ENCODE measurements at regions not wholly inside any gene's neighbourhood (a gene's known extent, or its start where the extent isn't known, plus 50 kb on each side); places are given as distances from the start of the nearest gene placed in this dataset.
"Not testable (repeated sequence)": the region's sequence is repeated elsewhere in the genome, so short reads cannot be mapped to it uniquely, and the experiment has no call there.

DNA sequence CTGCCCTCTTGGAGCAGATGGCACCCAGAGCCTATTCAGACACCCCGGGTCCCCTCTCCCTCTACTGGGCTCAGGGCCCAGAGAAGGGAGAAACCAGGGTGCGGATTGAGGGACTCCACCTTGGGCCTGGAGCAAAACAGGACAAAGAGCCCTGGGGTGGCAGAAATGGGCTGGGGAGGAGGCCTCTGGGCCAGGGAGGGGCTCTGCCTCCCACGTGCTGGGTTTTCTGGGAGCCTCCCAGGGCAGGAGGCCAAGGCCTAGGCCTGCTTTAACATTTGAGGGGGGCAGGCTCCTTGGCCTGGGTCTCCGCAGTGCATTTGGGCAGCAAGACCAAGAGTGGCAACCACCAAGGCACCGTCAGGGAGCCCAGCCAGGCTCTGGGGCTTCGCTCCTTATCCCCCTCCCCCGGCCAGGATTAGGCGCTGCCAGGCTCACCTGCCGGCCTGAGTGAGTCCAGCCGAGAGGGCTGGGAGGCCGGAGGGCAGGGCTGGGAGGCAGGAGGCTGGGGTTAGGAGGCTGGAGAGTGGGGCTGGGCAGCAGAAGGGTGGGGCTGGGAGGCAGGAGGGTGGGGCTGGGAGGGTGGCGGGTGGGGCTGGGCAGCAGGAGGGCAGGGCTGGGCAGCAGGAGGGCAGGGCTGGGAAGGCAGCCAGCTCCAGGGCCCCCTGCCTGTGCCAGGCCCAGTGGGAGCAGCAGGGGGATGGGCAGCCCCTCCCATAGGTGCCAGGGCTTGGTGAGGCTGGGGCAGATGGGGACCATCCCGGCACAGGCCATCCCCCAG, 101.8 kb upstream of the EIF5 start:
- Mint-ChIP-seq H3K4me1 (peaks cover 0 to 1% (median 0%) of the 10 kb centered on the region in 4 donors), H3K27ac (no peak overlapping the region), H3K27me3 (peaks cover 15 to 25% of the 10 kb centered on the region in 2 donors), H3K9me3 (peaks cover under 1 to 15% (median 4%) of the 10 kb centered on the region in 8 donors), H3K36me3 (no peaks in the 10 kb centered on the region), H3K4me3 (no peak overlapping the region)
- H3K36me3 ChIP-seq (ENCODE audit: insufficient read depth, low read length), result no peaks in the 10 kb centered on the region
- intact Hi-C loops (cut with micrococcal nuclease), result no loop called here
- no peaks in the 10 kb centered on the region for H3K4me1 ChIP-seq (ENCODE audit: insufficient read depth, low read length)
- DNase-seq, result no peak
- H3K27me3 ChIP-seq (ENCODE audit: insufficient read depth, low read length), result no peaks in the 10 kb centered on the region
- ChIA-PET POLR2A (ENCODE audit: partially characterized antibody) (no interaction called here), CTCF (ENCODE audit: partially characterized antibody) (no interaction called here)
- H3K27ac ChIP-seq (ENCODE audit: low read depth, low read length), result no peak overlapping the region
- no peaks in the 10 kb centered on the region for H3K9me3 ChIP-seq (ENCODE audit: control insufficient read depth in 1 of 2, low read length in 2 of 2)
- H3K4me3 ChIP-seq (ENCODE audit: low read length in 2 of 2), result no peak overlapping the region

DNA sequence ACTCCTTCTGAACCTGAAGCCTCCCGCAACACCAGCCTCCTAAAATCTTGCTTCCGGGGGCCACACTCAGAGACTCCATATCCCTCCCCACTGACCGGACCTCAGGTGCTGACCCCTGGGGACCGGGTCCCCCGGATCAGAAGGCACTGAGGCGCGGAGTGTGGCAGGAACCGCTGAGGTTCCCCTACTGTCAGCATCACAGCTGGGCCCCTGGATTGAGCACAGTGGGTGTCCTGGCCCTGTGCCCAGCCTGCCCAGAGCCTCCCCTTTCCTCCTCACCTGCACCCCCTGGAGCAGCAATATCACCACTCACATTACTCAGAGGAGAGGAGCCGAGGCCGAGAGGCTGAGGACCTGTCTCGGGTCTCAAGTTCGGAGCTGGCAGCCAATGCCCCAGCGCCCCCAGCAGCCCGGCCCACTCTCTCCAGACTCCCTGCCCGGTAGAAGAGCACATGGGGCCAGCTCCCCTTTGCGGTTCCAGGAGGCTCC, 101.2 kb upstream of the EIF5 start:
- Mint-ChIP-seq H3K4me3 (no peak overlapping the region), H3K27ac (no peak overlapping the region), H3K36me3 (no peaks in the 10 kb centered on the region), H3K27me3 (peaks cover 15 to 18% of the 10 kb centered on the region in 2 donors), H3K4me1 (peaks cover 0 to 1% (median 0%) of the 10 kb centered on the region in 4 donors), H3K9me3 (peaks cover 2 to 21% (median 10%) of the 10 kb centered on the region in 8 donors)
- CTCF ChIA-PET (ENCODE audit: partially characterized antibody), result no interaction called here
- DNase-seq, result no peak
- H3K36me3 ChIP-seq (ENCODE audit: insufficient read depth, low read length), result no peaks in the 10 kb centered on the region
- H3K9me3 ChIP-seq (ENCODE audit: control insufficient read depth in 1 of 2, low read length in 2 of 2), result no peaks in the 10 kb centered on the region
- intact Hi-C loops (cut with micrococcal nuclease), result no loop called here
- no peaks in the 10 kb centered on the region for H3K4me1 ChIP-seq (ENCODE audit: insufficient read depth, low read length)
- POLR2A ChIA-PET (ENCODE audit: partially characterized antibody), result no interaction called here
- H3K4me3 ChIP-seq (ENCODE audit: low read length in 2 of 2), result no peak overlapping the region
- no peaks in the 10 kb centered on the region for H3K27me3 ChIP-seq (ENCODE audit: insufficient read depth, low read length)
- no peak overlapping the region for H3K27ac ChIP-seq (ENCODE audit: low read depth, low read length)

DNA sequence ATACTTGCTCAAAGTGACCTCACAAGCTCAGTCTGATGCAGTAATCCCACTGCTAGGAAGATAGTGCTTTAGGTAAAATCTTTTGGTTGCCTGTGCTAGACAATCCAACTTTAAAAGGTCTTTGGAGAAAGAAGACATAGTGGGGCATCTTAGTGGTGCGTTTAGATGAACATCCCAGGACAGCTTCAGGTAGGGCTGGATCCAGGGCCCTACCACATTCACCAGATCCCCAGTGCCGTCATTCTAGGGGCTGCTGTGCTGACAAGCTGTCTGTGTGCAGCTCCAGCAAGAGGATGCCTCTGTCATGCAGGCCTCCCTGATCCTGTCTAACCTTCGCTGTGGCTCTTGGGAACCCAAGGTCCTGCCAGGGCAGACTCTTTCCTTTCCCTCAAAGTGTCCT, 100.7 kb upstream of the EIF5 start:
- Mint-ChIP-seq H3K27me3 (peaks cover 13 to 14% of the 10 kb centered on the region in 2 donors), H3K9me3 (peaks cover 6 to 26% (median 14%) of the 10 kb centered on the region in 8 donors), H3K36me3 (peaks cover 0 to 4% of the 10 kb centered on the region in 2 donors), H3K27ac (no peak overlapping the region), H3K4me1 (peaks cover 0 to 1% (median 0%) of the 10 kb centered on the region in 4 donors), H3K4me3 (no peak overlapping the region)
- H3K9me3 ChIP-seq (ENCODE audit: control insufficient read depth in 1 of 2, low read length in 2 of 2), result no peaks in the 10 kb centered on the region
- no peak overlapping the region for H3K4me3 ChIP-seq (ENCODE audit: low read length in 2 of 2)
- H3K4me1 ChIP-seq (ENCODE audit: insufficient read depth, low read length), result no peaks in the 10 kb centered on the region
- no peaks in the 10 kb centered on the region for H3K27me3 ChIP-seq (ENCODE audit: insufficient read depth, low read length)
- H3K36me3 ChIP-seq (ENCODE audit: insufficient read depth, low read length), result no peaks in the 10 kb centered on the region
- intact Hi-C loops (cut with micrococcal nuclease), result no loop called here
- ChIA-PET POLR2A (ENCODE audit: partially characterized antibody) (no interaction called here), CTCF (ENCODE audit: partially characterized antibody) (no interaction called here)
- no peak for DNase-seq
- H3K27ac ChIP-seq (ENCODE audit: low read depth, low read length), result no peak overlapping the region

DNA sequence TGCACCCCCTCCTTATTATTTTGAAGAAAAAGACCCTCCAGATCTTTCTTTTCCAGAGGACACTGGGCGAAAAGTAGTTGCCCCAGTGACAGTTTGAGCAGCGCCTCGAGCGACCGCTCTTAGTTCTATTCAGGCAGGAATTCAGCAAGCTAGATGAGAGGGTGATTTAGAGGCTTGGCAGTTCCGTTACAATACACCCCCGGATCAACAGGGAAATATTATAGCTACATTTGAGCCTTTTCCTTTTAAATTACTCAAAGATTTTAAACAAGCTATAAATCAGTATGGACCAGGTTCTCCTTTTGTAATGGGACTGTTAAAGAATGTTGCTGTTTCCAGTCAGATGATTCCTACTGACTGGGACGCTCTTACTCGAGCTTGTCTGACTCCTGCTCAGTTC, 99.2 kb upstream of the EIF5 start:
- H3K27ac Mint-ChIP-seq; H3K27me3 ChIP-seq (ENCODE audit: insufficient read depth, low read length); intact Hi-C loops (cut with micrococcal nuclease); H3K9me3 ChIP-seq (ENCODE audit: control insufficient read depth in 1 of 2, low read length in 2 of 2); H3K4me3 Mint-ChIP-seq; H3K27ac ChIP-seq (ENCODE audit: low read depth, low read length); H3K4me3 ChIP-seq (ENCODE audit: low read length in 2 of 2); H3K4me1 Mint-ChIP-seq; DNase-seq; H3K36me3 ChIP-seq (ENCODE audit: insufficient read depth, low read length); POLR2A ChIA-PET (ENCODE audit: partially characterized antibody); H3K4me1 ChIP-seq (ENCODE audit: insufficient read depth, low read length); H3K36me3 Mint-ChIP-seq: not testable (repeated sequence)
- CTCF ChIA-PET (ENCODE audit: partially characterized antibody), result interaction anchor here (1.4 kb wide), 1 partner anchor 130 kb away, joined by 3 read pairs; no protein-coding TSS in a partner anchor
- Mint-ChIP-seq H3K27me3 (peaks cover 11 to 13% of the 10 kb centered on the region in 2 donors), H3K9me3 (peaks cover 7 to 40% (median 28%) of the 10 kb centered on the region in 8 donors)

DNA sequence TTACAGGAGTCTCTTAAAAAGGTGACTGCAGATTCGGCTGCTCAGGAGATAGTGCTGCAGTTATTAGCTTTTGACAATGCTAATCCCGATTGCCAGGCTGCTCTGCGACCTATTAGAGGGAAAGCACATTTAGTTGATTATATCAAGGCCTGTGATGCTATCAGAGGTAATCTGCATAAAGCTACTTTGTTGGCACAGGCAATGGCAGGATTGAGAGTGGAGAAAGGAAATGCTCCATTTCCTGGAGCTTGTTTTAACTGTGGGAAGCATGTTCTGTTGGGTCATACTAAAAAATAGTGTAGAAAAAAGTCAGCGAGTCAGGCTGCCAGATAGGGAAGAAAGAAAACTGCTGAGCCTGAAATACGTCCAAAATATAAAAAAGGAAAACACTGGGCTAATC, 98.5 kb upstream of the EIF5 start:
- Mint-ChIP-seq H3K27me3 (peaks cover 8 to 13% of the 10 kb centered on the region in 2 donors), H3K9me3 (peaks cover 7 to 45% (median 32%) of the 10 kb centered on the region in 8 donors)
- DNase-seq; H3K36me3 Mint-ChIP-seq; H3K27ac Mint-ChIP-seq; intact Hi-C loops (cut with micrococcal nuclease); H3K9me3 ChIP-seq (ENCODE audit: control insufficient read depth in 1 of 2, low read length in 2 of 2); H3K4me1 Mint-ChIP-seq; H3K27ac ChIP-seq (ENCODE audit: low read depth, low read length); H3K4me1 ChIP-seq (ENCODE audit: insufficient read depth, low read length); H3K27me3 ChIP-seq (ENCODE audit: insufficient read depth, low read length); POLR2A ChIA-PET (ENCODE audit: partially characterized antibody); H3K4me3 ChIP-seq (ENCODE audit: low read length in 2 of 2); H3K4me3 Mint-ChIP-seq; H3K36me3 ChIP-seq (ENCODE audit: insufficient read depth, low read length): not testable (repeated sequence)
- CTCF ChIA-PET (ENCODE audit: partially characterized antibody), result interaction anchor here (1.4 kb wide), 1 partner anchor 131 kb away, joined by 3 read pairs; no protein-coding TSS in a partner anchor

DNA sequence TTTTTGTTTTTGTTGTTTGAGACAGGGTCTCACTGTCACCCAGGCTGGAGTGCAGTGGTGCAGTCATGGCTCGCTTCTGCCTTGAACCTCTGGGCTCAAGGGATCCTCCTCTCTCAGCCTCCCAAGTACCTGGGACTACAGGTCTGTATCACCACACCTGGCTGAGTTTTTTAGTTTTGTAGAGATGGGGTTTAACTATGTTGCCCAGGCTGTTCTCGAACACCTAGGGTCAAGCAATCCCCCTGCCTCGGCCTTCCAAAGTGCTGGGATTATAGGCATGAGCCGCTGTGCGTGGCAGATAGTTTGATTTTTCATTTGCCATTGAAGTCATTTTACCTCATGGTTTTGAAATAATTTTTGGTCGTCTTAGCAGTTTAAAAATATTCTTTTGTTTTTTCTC, 94.3 kb upstream of the EIF5 start:
- CTCF ChIA-PET (ENCODE audit: partially characterized antibody), result no interaction called here

DNA sequence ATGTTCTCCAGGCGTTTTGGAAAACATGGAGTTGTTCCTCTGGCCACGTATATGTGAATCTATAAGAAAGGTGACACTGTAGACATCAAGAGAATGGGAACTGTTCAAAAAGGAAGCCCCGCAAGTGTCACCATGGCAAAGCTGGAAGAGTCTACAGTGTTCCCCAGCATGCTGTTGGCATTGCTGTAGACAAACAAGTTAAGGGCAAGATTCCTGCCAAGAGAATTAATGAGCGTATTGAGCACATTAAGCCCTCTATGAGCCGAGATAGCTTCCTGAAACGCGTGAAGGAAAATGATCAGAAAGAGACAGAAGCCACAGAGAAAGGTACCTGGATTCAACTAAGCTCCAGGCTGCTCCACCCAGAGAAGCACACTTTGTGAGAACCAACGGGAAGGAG, 92.5 kb upstream of the EIF5 start:
- Histone ChIP-seq H3K27ac (ENCODE audit: low read depth, low read length) (no peak overlapping the region), H3K27me3 (ENCODE audit: insufficient read depth, low read length) (no peaks in the 10 kb centered on the region), H3K9me3 (ENCODE audit: control insufficient read depth in 1 of 2, low read length in 2 of 2) (peaks cover 0 to 5% of the 10 kb centered on the region in 2 donors), H3K4me1 (ENCODE audit: insufficient read depth, low read length) (no peaks in the 10 kb centered on the region), H3K36me3 (ENCODE audit: insufficient read depth, low read length) (no peaks in the 10 kb centered on the region), H3K4me3 (ENCODE audit: low read length in 2 of 2) (no peak overlapping the region)
- intact Hi-C loops (cut with micrococcal nuclease), result no loop called here
- H3K36me3 Mint-ChIP-seq, result peaks cover 0 to 5% of the 10 kb centered on the region in 2 donors
- H3K9me3 Mint-ChIP-seq, result peaks cover 5 to 50% (median 39%) of the 10 kb centered on the region in 8 donors
- no peak overlapping the region for H3K4me3 Mint-ChIP-seq
- ChIA-PET CTCF (ENCODE audit: partially characterized antibody) (no interaction called here), POLR2A (ENCODE audit: partially characterized antibody) (no interaction called here)
- H3K4me1 Mint-ChIP-seq, result no peaks in the 10 kb centered on the region
- H3K27ac Mint-ChIP-seq, result no peak overlapping the region
- DNase-seq, result no peak
- peaks cover 12 to 18% of the 10 kb centered on the region in 2 donors for H3K27me3 Mint-ChIP-seq

More for the DNA sequence above, 94.3 kb upstream of the EIF5 start:
- no peak overlapping the region for H3K27ac ChIP-seq (ENCODE audit: low read depth, low read length)
- no peaks in the 10 kb centered on the region for H3K4me1 ChIP-seq (ENCODE audit: insufficient read depth, low read length)
- Mint-ChIP-seq H3K4me1 (no peaks in the 10 kb centered on the region), H3K27ac (no peak overlapping the region), H3K4me3 (no peak overlapping the region), H3K36me3 (peaks cover 0 to 5% of the 10 kb centered on the region in 2 donors), H3K27me3 (peaks cover 10 to 19% of the 10 kb centered on the region in 2 donors), H3K9me3 (peaks cover 7 to 59% (median 40%) of the 10 kb centered on the region in 8 donors)
- H3K27me3 ChIP-seq (ENCODE audit: insufficient read depth, low read length), result no peaks in the 10 kb centered on the region
- no peak overlapping the region for H3K4me3 ChIP-seq (ENCODE audit: low read length in 2 of 2)
- no peak for DNase-seq
- peaks cover 0 to 5% of the 10 kb centered on the region in 2 donors for H3K9me3 ChIP-seq (ENCODE audit: control insufficient read depth in 1 of 2, low read length in 2 of 2)
- POLR2A ChIA-PET (ENCODE audit: partially characterized antibody), result no interaction called here
- no peaks in the 10 kb centered on the region for H3K36me3 ChIP-seq (ENCODE audit: insufficient read depth, low read length)
- intact Hi-C loops (cut with micrococcal nuclease), result no loop called here

Data from CD4-positive, alpha-beta memory T cell (primary cell).